Ovary (tissue), 3 donors: ENCODE measurements at regions not wholly inside any gene's neighbourhood (a gene's known extent, or its start where the extent isn't known, plus 50 kb on each side); places are given as distances from the start of the nearest gene placed in this dataset.

ENCODE experiments used
- EP300 ChIP-seq: sonication (generic); formaldehyde crosslinking; IDR thresholded peaks from one replicate; pipeline ENCODE4 v1.6.1; 2017; ENCODE audit warnings: antibody characterized with exemption
- POLR2A ChIP-seq: fragments of 450-650 bp; IDR thresholded peaks from one replicate; pipeline ENCODE4 v1.6.1; 2017; ENCODE audit warnings: antibody characterized with exemption, mild to moderate bottlenecking, moderate library complexity
- TF ChIP-seq, protein P1 (sequence below), 3 donors: fragments of 450-650 bp in 2 of 3; fragments of 200-600 bp in 1 of 3; IDR thresholded peaks; one replicate each; pipeline versions ENCODE4 v1.5.1 to v1.8.0; 2016 to 2022; ENCODE audit warnings: antibody characterized with exemption in 3 of 3, mild to moderate bottlenecking in 1 of 3
- donor health status: DM: no; HTN: no; CAD: no.

DNA sequence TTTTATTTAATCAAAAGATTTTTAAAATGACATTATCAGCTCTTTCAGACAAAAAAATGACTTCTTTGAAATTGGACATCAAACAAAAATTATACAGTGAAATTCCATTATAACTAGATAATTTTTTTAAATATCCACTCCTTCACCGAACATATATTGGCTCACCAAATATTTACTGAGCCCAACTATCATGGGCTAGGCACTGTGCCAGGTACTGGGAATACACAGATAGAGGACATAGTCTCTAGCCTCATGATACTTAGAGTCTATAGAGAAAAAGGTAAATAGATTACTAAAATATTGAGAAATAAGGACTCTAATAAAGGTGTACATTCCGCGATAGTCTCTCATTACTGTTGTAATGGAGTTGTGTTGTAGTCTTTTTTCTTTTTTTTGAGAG, 219.9 kb downstream of the SEC23A start:
- TF ChIP-seq, protein P1, sequence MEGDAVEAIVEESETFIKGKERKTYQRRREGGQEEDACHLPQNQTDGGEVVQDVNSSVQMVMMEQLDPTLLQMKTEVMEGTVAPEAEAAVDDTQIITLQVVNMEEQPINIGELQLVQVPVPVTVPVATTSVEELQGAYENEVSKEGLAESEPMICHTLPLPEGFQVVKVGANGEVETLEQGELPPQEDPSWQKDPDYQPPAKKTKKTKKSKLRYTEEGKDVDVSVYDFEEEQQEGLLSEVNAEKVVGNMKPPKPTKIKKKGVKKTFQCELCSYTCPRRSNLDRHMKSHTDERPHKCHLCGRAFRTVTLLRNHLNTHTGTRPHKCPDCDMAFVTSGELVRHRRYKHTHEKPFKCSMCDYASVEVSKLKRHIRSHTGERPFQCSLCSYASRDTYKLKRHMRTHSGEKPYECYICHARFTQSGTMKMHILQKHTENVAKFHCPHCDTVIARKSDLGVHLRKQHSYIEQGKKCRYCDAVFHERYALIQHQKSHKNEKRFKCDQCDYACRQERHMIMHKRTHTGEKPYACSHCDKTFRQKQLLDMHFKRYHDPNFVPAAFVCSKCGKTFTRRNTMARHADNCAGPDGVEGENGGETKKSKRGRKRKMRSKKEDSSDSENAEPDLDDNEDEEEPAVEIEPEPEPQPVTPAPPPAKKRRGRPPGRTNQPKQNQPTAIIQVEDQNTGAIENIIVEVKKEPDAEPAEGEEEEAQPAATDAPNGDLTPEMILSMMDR (IDR thresholded peaks at IDR 0.05), result no peak
- TF ChIP-seq POLR2A (no peak), EP300 (no peak)
